KMS-11 (cell line): ENCODE measurements at regions not wholly inside any gene's neighbourhood (a gene's known extent, or its start where the extent isn't known, plus 50 kb on each side); places are given as distances from the start of the nearest gene placed in this dataset.

ENCODE experiments used
- H2AFZ ChIP-seq: fragments of 200-600 bp; sonication (generic); 2 replicates; pipeline ENCODE4 v1.6.1; 2016; ENCODE audit warnings: antibody characterized with exemption, mixed run types, low read depth
- H3K27ac ChIP-seq: fragments of 200-600 bp; sonication (generic); 2 replicates; pipeline ENCODE4 v1.6.1; 2016; ENCODE audit warnings: mild to moderate bottlenecking, mixed run types
- H3K27me3 ChIP-seq: fragments of 200-600 bp; sonication (generic); 2 replicates; pipeline ENCODE4 v1.6.1; 2017; ENCODE audit warnings: mild to moderate bottlenecking, low read depth, mixed run types, moderate library complexity; ENCODE audit not compliant: insufficient read depth
- H3K36me3 ChIP-seq: fragments of 200-600 bp; sonication (generic); 2 replicates; pipeline ENCODE4 v1.6.1; 2017; ENCODE audit warnings: mild to moderate bottlenecking, mixed run types; ENCODE audit not compliant: insufficient read depth
- H3K4me1 ChIP-seq: fragments of 200-600 bp; sonication (generic); 2 replicates; pipeline ENCODE4 v1.6.1; 2016; ENCODE audit warnings: mild to moderate bottlenecking, low read depth, mixed run types; ENCODE audit not compliant: poor library complexity, severe bottlenecking
- H3K4me2 ChIP-seq: fragments of 200-600 bp; sonication (generic); 2 replicates; pipeline ENCODE4 v1.7.0; 2016; ENCODE audit warnings: mild to moderate bottlenecking, mixed run types
- H3K4me3 ChIP-seq: fragments of 200-600 bp; sonication (generic); IDR thresholded peaks from 2 replicates; pipeline ENCODE4 v1.6.1; 2017; ENCODE audit warnings: low read depth, low read length, mixed read lengths; ENCODE audit not compliant: insufficient read depth
- H3K79me2 ChIP-seq: fragments of 200-600 bp; sonication (generic); 2 replicates; pipeline ENCODE4 v1.6.1; 2016; ENCODE audit warnings: low read depth, mixed run types; ENCODE audit not compliant: insufficient read depth
- H3K9ac ChIP-seq: fragments of 200-600 bp; sonication (generic); 2 replicates; pipeline ENCODE4 v1.6.1; 2016; ENCODE audit warnings: mild to moderate bottlenecking, mixed run types
- H4K20me1 ChIP-seq: fragments of 200-600 bp; sonication (generic); 2 replicates; pipeline ENCODE4 v1.6.1; 2016; ENCODE audit warnings: mild to moderate bottlenecking, mixed run types; ENCODE audit not compliant: insufficient read depth
- TF ChIP-seq, protein P1 (sequence below): fragments of 200-600 bp; sonication (generic); conservative IDR thresholded peaks from 2 replicates; pipeline ENCODE4 v1.6.1; 2017; ENCODE audit warnings: low read depth, mild to moderate bottlenecking, antibody characterized with exemption, low read length, moderate library complexity, mixed read lengths

DNA sequence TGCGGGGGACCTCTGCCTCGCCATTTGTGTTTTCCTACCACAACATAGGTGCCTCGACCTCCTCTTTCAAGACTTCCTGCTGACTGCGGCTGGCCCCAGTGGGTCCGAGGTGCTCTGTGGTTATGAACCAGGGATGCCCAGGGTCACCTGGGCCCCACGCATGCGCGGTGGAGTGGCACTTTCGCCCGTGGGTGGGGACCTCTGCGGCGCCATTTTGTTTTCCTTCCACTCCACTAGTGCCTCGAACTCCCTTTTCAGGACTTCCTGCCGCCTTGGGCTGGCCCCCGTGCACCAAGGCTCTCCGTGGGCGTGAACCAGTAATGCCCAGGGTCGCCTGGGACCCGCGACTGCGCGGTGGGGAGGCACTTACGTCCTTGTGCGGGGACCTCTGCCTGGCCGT is 351.6 kb downstream of the ALG10 start:
- Histone ChIP-seq H3K9ac (no peak overlapping the region), H3K27me3 (peaks cover 3% of the 10 kb centered on the region; the same call in 1 of the 2 replicates), H3K36me3 (no peaks in the 10 kb centered on the region), H3K27ac (no peak overlapping the region), H3K4me1 (no peaks in the 10 kb centered on the region), H3K79me2 (no peaks in the 10 kb centered on the region), H3K4me2 (no peak overlapping the region), H2AFZ (no peak overlapping the region), H4K20me1 (no peaks in the 10 kb centered on the region), H3K4me3 (no peak overlapping the region)
- TF ChIP-seq, protein P1, sequence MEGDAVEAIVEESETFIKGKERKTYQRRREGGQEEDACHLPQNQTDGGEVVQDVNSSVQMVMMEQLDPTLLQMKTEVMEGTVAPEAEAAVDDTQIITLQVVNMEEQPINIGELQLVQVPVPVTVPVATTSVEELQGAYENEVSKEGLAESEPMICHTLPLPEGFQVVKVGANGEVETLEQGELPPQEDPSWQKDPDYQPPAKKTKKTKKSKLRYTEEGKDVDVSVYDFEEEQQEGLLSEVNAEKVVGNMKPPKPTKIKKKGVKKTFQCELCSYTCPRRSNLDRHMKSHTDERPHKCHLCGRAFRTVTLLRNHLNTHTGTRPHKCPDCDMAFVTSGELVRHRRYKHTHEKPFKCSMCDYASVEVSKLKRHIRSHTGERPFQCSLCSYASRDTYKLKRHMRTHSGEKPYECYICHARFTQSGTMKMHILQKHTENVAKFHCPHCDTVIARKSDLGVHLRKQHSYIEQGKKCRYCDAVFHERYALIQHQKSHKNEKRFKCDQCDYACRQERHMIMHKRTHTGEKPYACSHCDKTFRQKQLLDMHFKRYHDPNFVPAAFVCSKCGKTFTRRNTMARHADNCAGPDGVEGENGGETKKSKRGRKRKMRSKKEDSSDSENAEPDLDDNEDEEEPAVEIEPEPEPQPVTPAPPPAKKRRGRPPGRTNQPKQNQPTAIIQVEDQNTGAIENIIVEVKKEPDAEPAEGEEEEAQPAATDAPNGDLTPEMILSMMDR, result no peak

DNA sequence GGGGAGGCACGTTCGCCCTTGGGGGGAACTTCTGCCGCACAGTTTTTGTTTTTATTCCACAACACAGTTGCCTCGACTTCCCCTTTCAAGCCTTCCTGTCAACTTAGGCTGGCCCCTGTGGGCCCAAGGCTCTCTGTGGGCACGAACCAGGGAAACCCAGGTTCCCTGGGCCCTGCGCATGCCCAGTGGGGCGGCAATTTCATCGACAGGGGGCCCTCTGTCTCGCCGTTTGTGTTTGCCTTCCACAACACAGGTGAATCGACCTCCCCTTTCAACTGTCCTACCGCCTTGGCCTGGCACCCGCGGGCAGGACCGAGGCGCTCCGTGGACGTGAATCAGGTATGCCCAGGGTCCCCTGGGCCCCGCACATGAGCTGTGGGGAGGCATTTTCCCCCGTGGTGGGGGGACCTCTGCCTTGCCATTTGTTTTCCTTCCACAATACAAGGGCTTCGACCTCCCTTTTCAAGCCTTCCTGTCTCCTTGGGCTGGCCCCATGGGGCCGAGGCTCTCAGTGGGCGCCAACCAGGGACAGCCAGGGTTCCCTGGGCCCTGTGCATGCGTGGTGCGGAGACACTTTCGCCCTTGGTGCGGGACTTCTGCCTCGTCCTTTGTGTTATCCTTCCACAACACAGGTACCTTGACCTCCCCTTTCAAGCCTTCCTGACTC is 354.0 kb downstream of the ALG10 start:
- TF ChIP-seq, protein P1, result no peak
- Histone ChIP-seq H3K4me2 (no peak overlapping the region), H3K27me3 (0 out of 2 replicates have a peak, but pooled peaks cover 2% of the 10 kb centered on the region), H3K36me3 (no peaks in the 10 kb centered on the region), H3K27ac (no peak overlapping the region), H3K79me2 (no peaks in the 10 kb centered on the region), H3K4me1 (no peaks in the 10 kb centered on the region), H3K4me3 (no peak overlapping the region), H4K20me1 (no peaks in the 10 kb centered on the region), H3K9ac (no peak overlapping the region), H2AFZ (no peak overlapping the region)

DNA sequence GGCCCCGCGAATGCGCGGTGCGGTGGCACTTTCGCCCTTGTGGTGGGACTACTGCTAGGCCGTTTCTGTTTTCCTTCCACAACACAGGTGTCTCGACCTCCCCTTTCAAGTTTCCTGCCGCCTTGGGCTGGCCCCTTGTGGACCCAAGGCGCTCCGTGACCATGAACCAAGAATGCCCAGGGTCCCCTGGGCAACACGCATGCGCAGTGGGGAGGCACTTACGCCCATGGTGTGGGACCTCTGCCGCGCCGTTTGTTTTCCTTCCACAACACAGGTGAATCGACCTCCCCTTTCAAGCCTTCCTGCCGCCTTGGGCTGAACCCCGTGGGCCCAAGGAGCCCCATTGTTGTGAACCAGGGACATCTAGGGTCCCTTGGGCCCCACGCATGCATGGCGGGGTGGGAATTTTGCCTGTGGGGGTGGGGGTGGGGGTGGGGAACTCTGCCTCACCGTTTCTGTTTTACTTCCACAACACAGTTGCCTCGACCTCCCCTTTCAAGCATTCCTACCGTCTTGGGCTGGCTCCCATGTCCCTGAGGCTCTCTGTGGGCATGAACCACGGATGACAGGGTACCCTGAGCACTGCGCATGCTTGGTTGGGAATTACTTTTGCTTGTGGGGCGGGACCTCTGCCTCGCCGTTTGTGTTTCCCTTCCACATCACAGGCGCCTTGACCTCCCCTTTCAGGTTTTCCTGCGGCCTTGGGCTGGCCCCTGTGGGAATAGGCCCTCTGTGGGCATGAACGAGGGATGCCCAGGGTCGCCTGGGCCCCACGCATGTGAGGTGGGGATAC is 355.1 kb downstream of the ALG10 start:
- Histone ChIP-seq H3K4me2 (no peak overlapping the region), H3K36me3 (no peaks in the 10 kb centered on the region), H3K4me1 (no peaks in the 10 kb centered on the region), H3K79me2 (no peaks in the 10 kb centered on the region), H3K27me3 (no peaks in the 10 kb centered on the region), H2AFZ (no peak overlapping the region), H3K9ac (no peak overlapping the region), H3K27ac (no peak overlapping the region), H4K20me1 (no peaks in the 10 kb centered on the region), H3K4me3 (no peak overlapping the region)
- TF ChIP-seq, protein P1, result no peak

DNA sequence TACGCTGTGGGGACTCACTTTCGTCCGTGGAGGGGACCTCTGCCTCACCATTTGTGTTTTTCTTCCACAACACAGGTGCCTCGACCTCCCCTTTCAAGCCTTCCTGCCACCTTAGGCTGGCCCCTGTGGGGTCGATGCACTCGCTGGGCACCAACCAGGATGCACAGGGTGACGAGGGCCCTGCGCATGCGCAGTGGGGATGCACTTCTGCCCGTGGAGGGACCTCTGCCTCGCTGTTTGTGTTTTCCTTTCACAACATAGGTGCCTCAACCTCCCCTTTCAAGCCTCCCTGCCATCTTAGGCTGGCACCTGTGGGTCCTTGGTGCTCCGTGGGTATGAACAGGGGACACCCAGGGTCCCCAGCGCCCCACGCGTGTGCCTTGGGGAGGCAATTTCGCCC is 356.8 kb downstream of the ALG10 start:
- Histone ChIP-seq H3K4me2 (no peak overlapping the region), H3K4me3 (no peak overlapping the region), H3K9ac (no peak overlapping the region), H3K27ac (no peak overlapping the region), H3K27me3 (no peaks in the 10 kb centered on the region), H2AFZ (no peak overlapping the region), H3K79me2 (no peaks in the 10 kb centered on the region), H4K20me1 (no peaks in the 10 kb centered on the region), H3K36me3 (no peaks in the 10 kb centered on the region), H3K4me1 (no peaks in the 10 kb centered on the region)
- TF ChIP-seq, protein P1, result no peak
